Spleen (tissue), 11 donors: ENCODE measurements at regions not wholly inside any gene's neighbourhood (a gene's known extent, or its start where the extent isn't known, plus 50 kb on each side); places are given as distances from the start of the nearest gene placed in this dataset.

Source experiments
- DNase-seq: peaks from one replicate; pipeline ENCODE4 v3.0.0-alpha.2; 2020
- H3K27ac ChIP-seq, 8 donors: fragments of 200-600 bp; sonication (generic) in 7 of 8; 1 replicate in 4 of 8; 2 replicates in 4 of 8; pipeline versions ENCODE4 v1.5.0 to v1.8.0; 2016 to 2021; ENCODE audit warnings: inconsistent platforms in 4 of 8, mild to moderate bottlenecking in 4 of 8, moderate library complexity in 1 of 8
- H3K27me3 ChIP-seq, 7 donors: fragments of 200-600 bp; sonication (generic) in 6 of 7; replicated peaks in 1 of 7; 1 replicate in 4 of 7; 2 replicates in 3 of 7; pipeline versions ENCODE4 v1.5.0 to v1.8.0; 2016 to 2021; ENCODE audit warnings: inconsistent platforms in 3 of 7, mild to moderate bottlenecking in 1 of 7
- H3K36me3 ChIP-seq, 6 donors: fragments of 200-600 bp; sonication (generic) in 5 of 6; 1 replicate in 4 of 6; 2 replicates in 2 of 6; pipeline versions ENCODE4 v1.5.0 to v1.8.0; 2016 to 2021; ENCODE audit warnings: inconsistent platforms in 2 of 6
- H3K4me1 ChIP-seq, 6 donors: fragments of 200-600 bp; sonication (generic) in 5 of 6; 1 replicate in 3 of 6; 2 replicates in 3 of 6; pipeline versions ENCODE4 v1.5.0 to v1.8.0; 2016 to 2021; ENCODE audit warnings: inconsistent platforms in 3 of 6
- H3K4me3 ChIP-seq, 8 donors: fragments of 200-600 bp; sonication (generic) in 7 of 8; 1 replicate in 4 of 8; 2 replicates in 4 of 8; pipeline versions ENCODE4 v1.5.0 to v1.8.0; 2016 to 2021; ENCODE audit warnings: inconsistent platforms in 4 of 8, mild to moderate bottlenecking in 4 of 8, moderate library complexity in 2 of 8
- H3K9me3 ChIP-seq, 8 donors: fragments of 200-600 bp; sonication (generic) in 7 of 8; 1 replicate in 4 of 8; 2 replicates in 4 of 8; pipeline versions ENCODE4 v1.5.0 to v1.8.0; 2016 to 2021; ENCODE audit warnings: inconsistent platforms in 4 of 8
- POLR2A ChIP-seq, 3 donors: fragments of 450-650 bp; IDR thresholded peaks; one replicate each; pipeline ENCODE4 v1.5.1; 2017; ENCODE audit warnings: antibody characterized with exemption in 3 of 3, mild to moderate bottlenecking in 1 of 3
- POLR2AphosphoS5 ChIP-seq, 3 donors: sonication (generic); formaldehyde crosslinking; IDR thresholded peaks; one replicate each; pipeline ENCODE4 v1.5.1; 2017; ENCODE audit warnings: antibody characterized with exemption in 3 of 3
- WGBS, 5 donors: extraction: QIAGEN DNeasy Blood & Tissue Kit in 3 of 5; methylation state at CpG; one replicate each; pipeline versions ENCODE4 v1.1.5 to v1.1.7; 2013 to 2018; 5-methylcytosine and 5-hydroxymethylcytosine counted together
- intact Hi-C: fragments of 100-400 bp; cut with DNase I; formaldehyde crosslinking; loops from one replicate; pipeline ENCODE4 v1.15.0; 2023; ENCODE audit warnings: low total_unique reads
- TF ChIP-seq, protein P1 (sequence below), 11 experiments: fragments of 200-600 bp in 7 of 11; fragments of 450-650 bp in 4 of 11; sonication (generic) in 4 of 11; IDR thresholded peaks in 8 of 11; conservative IDR thresholded peaks in 3 of 11; 1 replicate in 7 of 11; 2 replicates in 4 of 11; pipeline versions ENCODE4 v1.4.0 to v1.8.0; 2016 to 2021; ENCODE audit warnings: antibody characterized with exemption in 11 of 11, inconsistent platforms in 4 of 11, mild to moderate bottlenecking in 1 of 11
- donor health status: healthy with polysubstance abuse.
- donor health status: DM: no; HTN: no; CAD: no; lungs with moderate emphysema.
- donor health status: DM: no; HTN: no; CAD: no.
- donor health status: Bipolar disorder and iron deficiency.
- donor health status: healthy.
- donor health status: DM: no; HTN: no; CAD: no.
- donor health status: DM: yes; HTN: yes; CAD: no.

DNA sequence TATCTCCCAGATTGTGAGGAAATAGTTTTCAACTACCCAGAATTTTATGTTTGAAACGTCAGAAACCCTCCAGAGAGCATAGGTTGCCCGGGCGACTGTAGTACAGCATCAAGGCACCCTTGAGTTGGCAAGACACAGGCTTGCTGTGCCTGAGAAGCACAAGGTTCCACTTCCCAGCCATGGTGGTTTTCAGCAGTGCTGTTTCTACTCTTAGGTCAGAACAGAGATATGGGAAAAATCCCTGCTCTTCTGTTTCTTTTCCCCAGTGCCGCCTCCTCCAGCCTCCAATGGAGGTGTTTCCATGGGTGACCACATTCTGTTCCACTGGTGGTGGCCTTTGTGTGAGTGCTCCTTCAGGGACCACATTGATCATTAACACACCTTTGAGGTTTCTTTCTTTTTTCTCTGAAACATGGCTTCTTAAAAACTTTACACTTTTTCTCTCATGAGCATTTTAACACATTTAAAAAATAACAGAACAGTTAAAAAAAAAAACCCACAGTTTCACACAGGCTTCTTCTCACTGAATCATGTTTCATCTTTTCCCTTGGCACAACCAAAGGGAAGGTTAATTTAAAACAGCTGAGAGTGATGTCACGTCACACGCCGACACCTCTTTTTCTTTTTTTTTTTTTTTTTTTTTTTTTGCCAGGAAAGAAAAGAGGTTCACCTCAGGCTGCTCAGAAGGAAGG is 229.3 kb upstream of the HDAC4 start:
- Histone ChIP-seq H3K9me3 (no peaks in the 10 kb centered on the region), H3K27me3 (peaks cover 0 to 2% (median 0%) of the 10 kb centered on the region in 7 donors), H3K27ac (no peak overlapping the region), H3K4me1 (peaks cover 0 to 16% (median 3%) of the 10 kb centered on the region in 6 donors), H3K36me3 (no peaks in the 10 kb centered on the region), H3K4me3 (no peak overlapping the region)
- intact Hi-C loops, result no loop called here
- no peak for DNase-seq
- 83 to 91% (median 87%) methylated on average over 7 of the region's 7 CpGs for WGBS, 5 donors
- TF ChIP-seq POLR2A (IDR thresholded peaks at IDR 0.05), result no peak
- TF ChIP-seq, protein P1, sequence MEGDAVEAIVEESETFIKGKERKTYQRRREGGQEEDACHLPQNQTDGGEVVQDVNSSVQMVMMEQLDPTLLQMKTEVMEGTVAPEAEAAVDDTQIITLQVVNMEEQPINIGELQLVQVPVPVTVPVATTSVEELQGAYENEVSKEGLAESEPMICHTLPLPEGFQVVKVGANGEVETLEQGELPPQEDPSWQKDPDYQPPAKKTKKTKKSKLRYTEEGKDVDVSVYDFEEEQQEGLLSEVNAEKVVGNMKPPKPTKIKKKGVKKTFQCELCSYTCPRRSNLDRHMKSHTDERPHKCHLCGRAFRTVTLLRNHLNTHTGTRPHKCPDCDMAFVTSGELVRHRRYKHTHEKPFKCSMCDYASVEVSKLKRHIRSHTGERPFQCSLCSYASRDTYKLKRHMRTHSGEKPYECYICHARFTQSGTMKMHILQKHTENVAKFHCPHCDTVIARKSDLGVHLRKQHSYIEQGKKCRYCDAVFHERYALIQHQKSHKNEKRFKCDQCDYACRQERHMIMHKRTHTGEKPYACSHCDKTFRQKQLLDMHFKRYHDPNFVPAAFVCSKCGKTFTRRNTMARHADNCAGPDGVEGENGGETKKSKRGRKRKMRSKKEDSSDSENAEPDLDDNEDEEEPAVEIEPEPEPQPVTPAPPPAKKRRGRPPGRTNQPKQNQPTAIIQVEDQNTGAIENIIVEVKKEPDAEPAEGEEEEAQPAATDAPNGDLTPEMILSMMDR (IDR thresholded peaks at IDR 0.05 in 8 of 11, conservative IDR thresholded peaks at IDR 0.05 in 3 of 11), result no peak
- no peak for TF ChIP-seq POLR2AphosphoS5 (IDR thresholded peaks at IDR 0.05)

DNA sequence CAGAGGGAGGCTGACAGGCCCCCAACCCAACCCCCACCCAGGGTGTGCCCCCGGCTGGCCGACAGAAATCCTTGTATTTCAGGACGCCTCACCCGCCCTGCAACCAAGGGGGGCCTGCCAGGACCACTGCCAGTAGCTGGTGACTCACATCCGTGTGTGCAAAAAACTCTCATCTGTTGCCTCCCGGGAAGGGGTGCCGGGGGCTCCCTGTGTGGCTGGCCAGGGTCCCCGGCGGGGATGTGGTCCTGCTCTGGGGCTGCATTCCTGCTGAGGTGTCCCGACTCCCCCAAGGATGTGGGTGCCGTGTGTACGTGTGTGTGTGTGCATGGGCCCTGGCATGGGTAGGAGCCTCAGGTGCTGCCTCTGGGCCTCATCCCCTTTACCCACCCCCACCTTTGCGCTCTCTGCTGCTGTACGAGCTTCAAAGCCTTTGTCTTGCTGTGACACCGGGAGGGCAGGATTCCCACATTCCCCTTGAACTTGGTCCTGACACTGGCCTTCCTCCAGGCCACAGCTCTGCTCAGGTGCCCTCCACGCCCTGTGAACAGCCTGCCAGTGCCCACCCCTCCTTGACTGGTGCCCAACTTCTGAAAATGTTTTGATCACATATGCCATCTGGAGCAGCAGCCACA is 226.3 kb upstream of the HDAC4 start:
- no peak overlapping the region for H3K4me3 ChIP-seq
- peaks cover 0 to 2% (median 0%) of the 10 kb centered on the region in 7 donors for H3K27me3 ChIP-seq
- TF ChIP-seq POLR2AphosphoS5 (IDR thresholded peaks at IDR 0.05) (no peak), POLR2A (IDR thresholded peaks at IDR 0.05) (no peak)
- TF ChIP-seq, protein P1 (IDR thresholded peaks at IDR 0.05 in 8 of 11, conservative IDR thresholded peaks at IDR 0.05 in 3 of 11), result no peak
- H3K27ac ChIP-seq, result peak overlapping the region in 3 of 8 donors; percentile 66 to 74 (median 72)
- no peak for DNase-seq
- intact Hi-C loops, result no loop called here
- H3K4me1 ChIP-seq, result peaks cover 0 to 40% (median 12%) of the 10 kb centered on the region in 6 donors
- 84 to 91% (median 90%) methylated on average over 16 of the region's 16 CpGs for WGBS, 5 donors
- H3K9me3 ChIP-seq, result no peaks in the 10 kb centered on the region
- no peaks in the 10 kb centered on the region for H3K36me3 ChIP-seq

DNA sequence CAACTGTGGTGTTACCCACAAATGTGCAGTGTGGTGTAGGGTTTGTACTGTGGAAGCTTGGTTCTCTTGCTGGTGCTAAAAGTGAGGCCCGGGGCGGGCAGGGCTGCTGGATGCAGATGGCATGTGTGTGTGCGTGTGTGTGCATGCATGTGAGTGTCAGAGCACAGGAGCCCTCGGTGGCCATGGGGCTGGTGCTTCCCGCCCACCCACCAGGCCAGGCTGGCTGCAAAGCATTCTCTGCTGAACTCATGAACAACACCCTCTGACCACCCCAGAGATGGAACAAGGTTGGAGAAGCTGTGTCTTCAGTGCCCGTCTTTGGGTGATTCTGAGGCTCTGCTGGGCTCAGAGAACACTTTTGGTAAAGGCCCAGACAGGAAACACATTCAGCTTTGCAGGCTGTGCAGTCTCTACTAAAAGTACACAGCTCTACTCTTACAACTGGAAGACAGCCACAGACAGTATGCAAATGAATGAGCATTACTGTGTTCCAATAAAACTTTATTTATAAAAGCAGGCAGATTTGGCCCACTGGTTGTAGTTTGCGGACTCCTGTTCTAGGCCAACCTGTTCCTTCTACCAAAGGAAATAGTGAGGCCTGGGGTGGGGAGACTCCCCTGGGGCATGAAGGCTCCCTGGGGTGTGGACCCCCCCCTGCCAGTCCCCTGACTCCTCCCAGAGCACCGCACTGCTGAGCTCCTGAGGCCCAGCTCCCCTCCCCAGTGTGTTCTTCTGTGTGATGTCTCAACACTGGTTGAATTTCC is 225.3 kb upstream of the HDAC4 start:
- Histone ChIP-seq H3K9me3 (no peaks in the 10 kb centered on the region), H3K27ac (peak overlapping the region in 4 of 8 donors; percentile 37 to 74 (median 69)), H3K4me1 (peaks cover 0 to 41% (median 12%) of the 10 kb centered on the region in 6 donors), H3K27me3 (peaks cover 0 to 2% (median 0%) of the 10 kb centered on the region in 7 donors), H3K36me3 (no peaks in the 10 kb centered on the region), H3K4me3 (no peak overlapping the region)
- intact Hi-C loops, result no loop called here
- TF ChIP-seq, protein P1 (IDR thresholded peaks at IDR 0.05 in 8 of 11, conservative IDR thresholded peaks at IDR 0.05 in 3 of 11), result no peak
- TF ChIP-seq POLR2A (IDR thresholded peaks at IDR 0.05), result no peak
- peak in 2 of 3 donors; percentile 10 to 39 for TF ChIP-seq POLR2AphosphoS5 (IDR thresholded peaks at IDR 0.05)
- 76 to 99% (median 81%) methylated on average over 6 to 8 of the region's 8 CpGs for WGBS, 5 donors
- DNase-seq, result no peak
